WERI-Rb-1 (cell line): ENCODE measurements at regions not wholly inside any gene's neighbourhood (a gene's known extent, or its start where the extent isn't known, plus 50 kb on each side); places are given as distances from the start of the nearest gene placed in this dataset.

Source experiments
- DNase-seq: peaks from one replicate; pipeline ENCODE4 v3.0.0-alpha.2; 2020
- H3K27ac ChIP-seq: fragments of 250-450 bp; sonication (Bioruptor Pico); 2 replicates; pipeline ENCODE4 v1.5.1; 2020; ENCODE audit warnings: mild to moderate bottlenecking, moderate library complexity
- H3K27me3 ChIP-seq: fragments of 250-450 bp; sonication (Bioruptor Pico); 2 replicates; pipeline ENCODE4 v1.5.1; 2021; ENCODE audit warnings: mild to moderate bottlenecking, low read depth, moderate library complexity; ENCODE audit not compliant: insufficient read depth, severe bottlenecking
- H3K36me3 ChIP-seq: fragments of 250-450 bp; sonication (Bioruptor Pico); 2 replicates; pipeline ENCODE4 v1.5.1; 2020; ENCODE audit warnings: mild to moderate bottlenecking, moderate library complexity
- H3K4me3 ChIP-seq: 2 replicates; pipeline ENCODE4 v1.5.1; 2011; ENCODE audit warnings: low read depth, mild to moderate bottlenecking, control low read depth, low read length
- H3K9me3 ChIP-seq: fragments of 250-450 bp; sonication (Bioruptor Pico); 2 replicates; pipeline ENCODE4 v1.5.1; 2021; ENCODE audit warnings: mild to moderate bottlenecking, moderate library complexity; ENCODE audit not compliant: severe bottlenecking
- TF ChIP-seq, protein P1 (sequence below): IDR thresholded peaks from 2 replicates; pipeline ENCODE4 v1.5.1; 2011; ENCODE audit warnings: low read depth, mild to moderate bottlenecking, control low read depth, inconsistent platforms, low read length

- DNase-seq: no peak
- Histone ChIP-seq H3K27ac (no peak overlapping the region), H3K4me3 (no peak overlapping the region), H3K9me3 (no peaks in the 10 kb centered on the region), H3K27me3 (no peaks in the 10 kb centered on the region), H3K36me3 (no peaks in the 10 kb centered on the region)
- TF ChIP-seq, protein P1, sequence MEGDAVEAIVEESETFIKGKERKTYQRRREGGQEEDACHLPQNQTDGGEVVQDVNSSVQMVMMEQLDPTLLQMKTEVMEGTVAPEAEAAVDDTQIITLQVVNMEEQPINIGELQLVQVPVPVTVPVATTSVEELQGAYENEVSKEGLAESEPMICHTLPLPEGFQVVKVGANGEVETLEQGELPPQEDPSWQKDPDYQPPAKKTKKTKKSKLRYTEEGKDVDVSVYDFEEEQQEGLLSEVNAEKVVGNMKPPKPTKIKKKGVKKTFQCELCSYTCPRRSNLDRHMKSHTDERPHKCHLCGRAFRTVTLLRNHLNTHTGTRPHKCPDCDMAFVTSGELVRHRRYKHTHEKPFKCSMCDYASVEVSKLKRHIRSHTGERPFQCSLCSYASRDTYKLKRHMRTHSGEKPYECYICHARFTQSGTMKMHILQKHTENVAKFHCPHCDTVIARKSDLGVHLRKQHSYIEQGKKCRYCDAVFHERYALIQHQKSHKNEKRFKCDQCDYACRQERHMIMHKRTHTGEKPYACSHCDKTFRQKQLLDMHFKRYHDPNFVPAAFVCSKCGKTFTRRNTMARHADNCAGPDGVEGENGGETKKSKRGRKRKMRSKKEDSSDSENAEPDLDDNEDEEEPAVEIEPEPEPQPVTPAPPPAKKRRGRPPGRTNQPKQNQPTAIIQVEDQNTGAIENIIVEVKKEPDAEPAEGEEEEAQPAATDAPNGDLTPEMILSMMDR: no peak
Observed at GRCh38 chr16:6528217-6528616, 804.4 kb upstream of the RBFOX1 start.

- Histone ChIP-seq H3K27ac (no peak overlapping the region), H3K4me3 (no peak overlapping the region), H3K9me3 (no peaks in the 10 kb centered on the region), H3K36me3 (no peaks in the 10 kb centered on the region), H3K27me3 (no peaks in the 10 kb centered on the region)
- TF ChIP-seq, protein P1: no peak
- DNase-seq: no peak
Observed at GRCh38 chr16:6527646-6528045, 805.0 kb upstream of the RBFOX1 start.

DNA sequence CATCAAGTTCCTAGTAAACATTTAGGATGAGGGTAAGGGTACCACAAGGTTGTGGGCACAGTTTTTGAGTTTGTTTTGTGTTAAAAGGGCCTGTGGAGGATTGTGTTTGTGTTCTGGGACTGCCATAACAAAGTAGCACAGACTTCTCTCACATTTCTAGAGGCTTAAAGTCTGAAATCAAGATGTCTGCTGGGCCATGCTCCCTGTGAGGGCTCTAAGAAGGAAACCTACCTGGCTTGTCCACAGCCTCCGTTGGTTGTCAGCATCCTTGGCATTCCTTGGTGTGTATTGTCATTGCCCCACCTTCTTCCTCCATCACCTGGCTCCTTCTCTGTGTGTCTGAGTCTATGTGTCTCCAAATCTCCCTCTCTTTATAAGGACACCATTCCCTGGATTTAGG lies 808.1 kb upstream of the RBFOX1 start:
- TF ChIP-seq, protein P1: no peak
- Histone ChIP-seq H3K27me3 (no peaks in the 10 kb centered on the region), H3K36me3 (no peaks in the 10 kb centered on the region), H3K27ac (no peak overlapping the region), H3K9me3 (no peaks in the 10 kb centered on the region), H3K4me3 (no peak overlapping the region)
- no peak for DNase-seq

GRCh38 chr16:6517020-6517720 lies 815.5 kb upstream of the RBFOX1 start:
- Histone ChIP-seq H3K4me3 (no peak overlapping the region), H3K27ac (no peak overlapping the region), H3K36me3 (no peaks in the 10 kb centered on the region), H3K9me3 (peaks cover 5% of the 10 kb centered on the region), H3K27me3 (no peaks in the 10 kb centered on the region)
- no peak for DNase-seq
- TF ChIP-seq, protein P1: no peak

- Histone ChIP-seq H3K9me3 (peaks cover 5% of the 10 kb centered on the region), H3K4me3 (no peak overlapping the region), H3K36me3 (no peaks in the 10 kb centered on the region), H3K27ac (no peak overlapping the region), H3K27me3 (no peaks in the 10 kb centered on the region)
- no peak for DNase-seq
- TF ChIP-seq, protein P1: no peak
Observed at GRCh38 chr16:6512512-6512911, 820.1 kb upstream of the RBFOX1 start.

DNA sequence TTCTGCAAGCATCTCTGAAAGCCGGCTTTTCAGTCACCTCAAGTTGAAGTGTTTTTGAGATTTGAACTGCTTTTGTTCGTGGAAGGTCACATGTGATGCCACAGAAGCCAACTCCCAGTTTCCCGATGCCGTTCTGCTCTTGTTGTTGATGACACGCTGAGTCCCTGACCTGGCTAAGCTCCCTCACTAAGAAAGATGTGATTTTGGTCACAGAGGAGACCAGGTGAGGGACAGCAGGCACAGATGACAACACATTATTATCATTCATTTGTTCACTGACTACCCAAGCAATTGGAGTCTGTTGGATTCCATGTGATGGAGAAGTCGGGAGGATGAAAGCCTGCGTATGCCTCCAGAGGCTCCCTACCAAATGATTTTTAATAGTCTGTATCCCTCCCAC lies 822.4 kb upstream of the RBFOX1 start:
- TF ChIP-seq, protein P1: no peak
- H3K9me3 ChIP-seq: no peaks in the 10 kb centered on the region
- H3K36me3 ChIP-seq: no peaks in the 10 kb centered on the region
- no peak for DNase-seq
- no peaks in the 10 kb centered on the region for H3K27me3 ChIP-seq
- H3K27ac ChIP-seq: no peak overlapping the region
- H3K4me3 ChIP-seq: no peak overlapping the region
